Ovary (tissue), 3 donors: ENCODE measurements at regions not wholly inside any gene's neighbourhood (a gene's known extent, or its start where the extent isn't known, plus 50 kb on each side); places are given as distances from the start of the nearest gene placed in this dataset.

Experiments
- EP300 ChIP-seq: sonication (generic); formaldehyde crosslinking; IDR thresholded peaks from one replicate; pipeline ENCODE4 v1.6.1; 2017; ENCODE audit warnings: antibody characterized with exemption
- POLR2A ChIP-seq: fragments of 450-650 bp; IDR thresholded peaks from one replicate; pipeline ENCODE4 v1.6.1; 2017; ENCODE audit warnings: antibody characterized with exemption, mild to moderate bottlenecking, moderate library complexity
- TF ChIP-seq, protein P1 (sequence below), 3 donors: fragments of 450-650 bp in 2 of 3; fragments of 200-600 bp in 1 of 3; IDR thresholded peaks; one replicate each; pipeline versions ENCODE4 v1.5.1 to v1.8.0; 2016 to 2022; ENCODE audit warnings: antibody characterized with exemption in 3 of 3, mild to moderate bottlenecking in 1 of 3
- donor health status: DM: no; HTN: no; CAD: no.

DNA sequence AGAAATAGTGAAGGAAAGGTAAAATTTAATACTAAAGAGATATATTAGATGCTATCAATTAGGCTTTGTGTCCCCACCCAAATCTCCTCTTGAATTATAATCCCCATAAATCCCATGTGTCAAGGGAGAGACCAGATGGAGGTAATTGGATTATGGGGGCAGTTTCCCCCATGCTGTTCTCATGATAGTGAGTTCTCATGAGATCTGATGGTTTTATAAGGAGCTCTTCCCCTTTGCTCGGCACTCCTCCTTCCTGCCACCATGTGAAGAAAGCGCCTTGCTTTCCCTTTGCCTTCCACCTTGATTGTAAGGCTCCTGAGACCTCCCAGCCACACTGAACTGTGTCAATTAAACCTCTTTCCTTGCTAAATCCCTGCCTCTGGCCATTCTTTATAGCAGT, 697.0 kb upstream of the RGMB start:
- TF ChIP-seq, protein P1, sequence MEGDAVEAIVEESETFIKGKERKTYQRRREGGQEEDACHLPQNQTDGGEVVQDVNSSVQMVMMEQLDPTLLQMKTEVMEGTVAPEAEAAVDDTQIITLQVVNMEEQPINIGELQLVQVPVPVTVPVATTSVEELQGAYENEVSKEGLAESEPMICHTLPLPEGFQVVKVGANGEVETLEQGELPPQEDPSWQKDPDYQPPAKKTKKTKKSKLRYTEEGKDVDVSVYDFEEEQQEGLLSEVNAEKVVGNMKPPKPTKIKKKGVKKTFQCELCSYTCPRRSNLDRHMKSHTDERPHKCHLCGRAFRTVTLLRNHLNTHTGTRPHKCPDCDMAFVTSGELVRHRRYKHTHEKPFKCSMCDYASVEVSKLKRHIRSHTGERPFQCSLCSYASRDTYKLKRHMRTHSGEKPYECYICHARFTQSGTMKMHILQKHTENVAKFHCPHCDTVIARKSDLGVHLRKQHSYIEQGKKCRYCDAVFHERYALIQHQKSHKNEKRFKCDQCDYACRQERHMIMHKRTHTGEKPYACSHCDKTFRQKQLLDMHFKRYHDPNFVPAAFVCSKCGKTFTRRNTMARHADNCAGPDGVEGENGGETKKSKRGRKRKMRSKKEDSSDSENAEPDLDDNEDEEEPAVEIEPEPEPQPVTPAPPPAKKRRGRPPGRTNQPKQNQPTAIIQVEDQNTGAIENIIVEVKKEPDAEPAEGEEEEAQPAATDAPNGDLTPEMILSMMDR (IDR thresholded peaks at IDR 0.05) = no peak
- TF ChIP-seq EP300 = no peak
- no peak for TF ChIP-seq POLR2A
